ENCODE measurements at regions not wholly inside any gene's neighbourhood (a gene's known extent, or its start where the extent isn't known, plus 50 kb on each side); places are given as distances from the start of the nearest gene placed in this dataset.
A peak's percentile ranks its signal among the peaks of the same experiment; 100 is the strongest.

GRCh38 chr1:172898866-172899265 lies 151.9 kb downstream of the TNFSF18 start:
- H3K4me1 Mint-ChIP-seq (ENCODE audit: low read depth), result peaks cover 38% of the 10 kb centered on the region
- peak; percentile 11 for DNase-seq
- H3K9me3 Mint-ChIP-seq, result no peaks in the 10 kb centered on the region
- H3K36me3 Mint-ChIP-seq (ENCODE audit: low read depth), result no peaks in the 10 kb centered on the region
- intact Hi-C loops (cut with micrococcal nuclease), result loop anchor here (5.0 to 10.0 kb wide), 3 partner anchors 137 to 1256 kb away; partner anchors contain the start of genes PRDX6 and RABGAP1L
- no peak overlapping the region for H3K4me3 Mint-ChIP-seq
- peaks cover 7% of the 10 kb centered on the region for H3K27me3 Mint-ChIP-seq (ENCODE audit: low read depth)
- CTCF ChIA-PET, result interaction anchor here (1.1 kb wide), 2 partner anchors 79 to 303 kb away, joined by 3 to 4 read pairs; no protein-coding TSS in a partner anchor
- no peak overlapping the region for H3K27ac Mint-ChIP-seq

- Mint-ChIP-seq H3K36me3 (ENCODE audit: low read depth) (no peaks in the 10 kb centered on the region), H3K4me1 (ENCODE audit: low read depth) (peaks cover 25% of the 10 kb centered on the region), H3K27me3 (ENCODE audit: low read depth) (peaks cover 7% of the 10 kb centered on the region), H3K27ac (no peak overlapping the region), H3K9me3 (no peaks in the 10 kb centered on the region), H3K4me3 (no peak overlapping the region)
- no peak for DNase-seq
- intact Hi-C loops (cut with micrococcal nuclease), result no loop called here
- CTCF ChIA-PET, result interaction anchor here (0.6 kb wide), 1 partner anchor 930 kb away, joined by 3 read pairs; no protein-coding TSS in a partner anchor
Observed at GRCh38 chr1:172900376-172900997, 150.3 kb downstream of the TNFSF18 start.

GRCh38 chr1:172902200-172902599 lies 148.5 kb downstream of the TNFSF18 start:
- Mint-ChIP-seq H3K9me3 (no peaks in the 10 kb centered on the region), H3K36me3 (ENCODE audit: low read depth) (no peaks in the 10 kb centered on the region), H3K27me3 (ENCODE audit: low read depth) (peaks cover 7% of the 10 kb centered on the region), H3K4me3 (no peak overlapping the region), H3K27ac (no peak overlapping the region), H3K4me1 (ENCODE audit: low read depth) (peaks cover 28% of the 10 kb centered on the region)
- intact Hi-C loops (cut with micrococcal nuclease), result loop anchor here (2.0 kb wide), 1 partner anchor 397 kb away; no protein-coding TSS in a partner anchor
- no peak for DNase-seq
- CTCF ChIA-PET, result interaction anchor here (1.1 kb wide), 1 partner anchor 160 kb away, joined by 3 read pairs; no protein-coding TSS in a partner anchor

- no peak overlapping the region for H3K27ac Mint-ChIP-seq
- intact Hi-C loops (cut with micrococcal nuclease), result loop anchor here (2.0 kb wide), 1 partner anchor 396 kb away; no protein-coding TSS in a partner anchor
Observed at GRCh38 chr1:172902861-172903381, 147.8 kb downstream of the TNFSF18 start.

GRCh38 chr1:172903581-172904220 lies 147.0 kb downstream of the TNFSF18 start:
- Mint-ChIP-seq H3K27me3 (ENCODE audit: low read depth) (peaks cover 7% of the 10 kb centered on the region), H3K4me1 (ENCODE audit: low read depth) (peaks cover 31% of the 10 kb centered on the region), H3K27ac (no peak overlapping the region), H3K9me3 (peaks cover 9% of the 10 kb centered on the region), H3K4me3 (no peak overlapping the region), H3K36me3 (ENCODE audit: low read depth) (no peaks in the 10 kb centered on the region)
- CTCF ChIA-PET, result no interaction called here
- DNase-seq, result no peak
- intact Hi-C loops (cut with micrococcal nuclease), result loop anchor here (2.0 kb wide), 1 partner anchor 395 kb away; no protein-coding TSS in a partner anchor

More at GRCh38 chr1:172902861-172903381, 147.8 kb downstream of the TNFSF18 start:
- H3K9me3 Mint-ChIP-seq, result peaks cover 2% of the 10 kb centered on the region
- no peaks in the 10 kb centered on the region for H3K36me3 Mint-ChIP-seq (ENCODE audit: low read depth)
- H3K4me3 Mint-ChIP-seq, result no peak overlapping the region
- no peak for DNase-seq
- peaks cover 7% of the 10 kb centered on the region for H3K27me3 Mint-ChIP-seq (ENCODE audit: low read depth)
- CTCF ChIA-PET, result interaction anchor here (1.1 kb wide), 1 partner anchor 161 kb away, joined by 3 read pairs; no protein-coding TSS in a partner anchor
- H3K4me1 Mint-ChIP-seq (ENCODE audit: low read depth), result peaks cover 31% of the 10 kb centered on the region

GRCh38 chr1:172905452-172905851 lies 145.3 kb downstream of the TNFSF18 start:
- H3K9me3 Mint-ChIP-seq, result peaks cover 9% of the 10 kb centered on the region
- H3K4me1 Mint-ChIP-seq (ENCODE audit: low read depth), result peaks cover 24% of the 10 kb centered on the region
- DNase-seq, result no peak
- no peak overlapping the region for H3K4me3 Mint-ChIP-seq
- intact Hi-C loops (cut with micrococcal nuclease), result no loop called here
- H3K27me3 Mint-ChIP-seq (ENCODE audit: low read depth), result peaks cover 7% of the 10 kb centered on the region
- CTCF ChIA-PET, result no interaction called here
- no peaks in the 10 kb centered on the region for H3K36me3 Mint-ChIP-seq (ENCODE audit: low read depth)
- no peak overlapping the region for H3K27ac Mint-ChIP-seq

- peak; percentile 46 for DNase-seq
- Mint-ChIP-seq H3K9me3 (peaks cover 9% of the 10 kb centered on the region), H3K27me3 (ENCODE audit: low read depth) (no peaks in the 10 kb centered on the region), H3K4me1 (ENCODE audit: low read depth) (peaks cover 19% of the 10 kb centered on the region), H3K36me3 (ENCODE audit: low read depth) (no peaks in the 10 kb centered on the region), H3K4me3 (no peak overlapping the region), H3K27ac (no peak overlapping the region)
- intact Hi-C loops (cut with micrococcal nuclease), result loop anchor here (2.0 kb wide), 1 partner anchor 68 kb away; no protein-coding TSS in a partner anchor
- CTCF ChIA-PET, result interaction anchor here (0.6 kb wide), 1 partner anchor 102 kb away, joined by 3 read pairs; no protein-coding TSS in a partner anchor
Observed at GRCh38 chr1:172906778-172907592, 143.8 kb downstream of the TNFSF18 start.

GRCh38 chr1:172907834-172908326 lies 142.9 kb downstream of the TNFSF18 start:
- Mint-ChIP-seq H3K4me1 (ENCODE audit: low read depth) (peaks cover 19% of the 10 kb centered on the region), H3K9me3 (peaks cover 15% of the 10 kb centered on the region), H3K4me3 (no peak overlapping the region), H3K27ac (no peak overlapping the region), H3K27me3 (ENCODE audit: low read depth) (no peaks in the 10 kb centered on the region), H3K36me3 (ENCODE audit: low read depth) (peaks cover 2% of the 10 kb centered on the region)
- intact Hi-C loops (cut with micrococcal nuclease), result loop anchor here (2.0 kb wide), 1 partner anchor 69 kb away; no protein-coding TSS in a partner anchor
- no peak for DNase-seq
- CTCF ChIA-PET, result no interaction called here

- H3K27me3 Mint-ChIP-seq (ENCODE audit: low read depth), result no peaks in the 10 kb centered on the region
- no peak for DNase-seq
- no peak overlapping the region for H3K27ac Mint-ChIP-seq
- no peak overlapping the region for H3K4me3 Mint-ChIP-seq
- peaks cover 20% of the 10 kb centered on the region for H3K9me3 Mint-ChIP-seq
- intact Hi-C loops (cut with micrococcal nuclease), result no loop called here
- CTCF ChIA-PET, result interaction anchor here (0.5 kb wide), 1 partner anchor 945 kb away, joined by 5 read pairs; no protein-coding TSS in a partner anchor
- H3K36me3 Mint-ChIP-seq (ENCODE audit: low read depth), result peaks cover 6% of the 10 kb centered on the region
- H3K4me1 Mint-ChIP-seq (ENCODE audit: low read depth), result peaks cover 19% of the 10 kb centered on the region
Observed at GRCh38 chr1:172909606-172910326, 141.0 kb downstream of the TNFSF18 start.

GRCh38 chr1:172912765-172913260 lies 137.9 kb downstream of the TNFSF18 start:
- CTCF ChIA-PET, result no interaction called here
- H3K27ac Mint-ChIP-seq, result no peak overlapping the region
- H3K4me3 Mint-ChIP-seq, result no peak overlapping the region
- DNase-seq, result no peak
- H3K9me3 Mint-ChIP-seq, result peaks cover 19% of the 10 kb centered on the region
- no peaks in the 10 kb centered on the region for H3K27me3 Mint-ChIP-seq (ENCODE audit: low read depth)
- peaks cover 4% of the 10 kb centered on the region for H3K4me1 Mint-ChIP-seq (ENCODE audit: low read depth)
- H3K36me3 Mint-ChIP-seq (ENCODE audit: low read depth), result peaks cover 6% of the 10 kb centered on the region
- intact Hi-C loops (cut with micrococcal nuclease), result no loop called here

GRCh38 chr1:172914501-172915144 lies 136.1 kb downstream of the TNFSF18 start:
- Mint-ChIP-seq H3K27me3 (ENCODE audit: low read depth) (no peaks in the 10 kb centered on the region), H3K36me3 (ENCODE audit: low read depth) (peaks cover 6% of the 10 kb centered on the region), H3K9me3 (peaks cover 11% of the 10 kb centered on the region), H3K4me1 (ENCODE audit: low read depth) (no peaks in the 10 kb centered on the region), H3K4me3 (no peak overlapping the region), H3K27ac (no peak overlapping the region)
- CTCF ChIA-PET, result no interaction called here
- intact Hi-C loops (cut with micrococcal nuclease), result no loop called here
- no peak for DNase-seq
